ENCODE measurements at regions not wholly inside any gene's neighbourhood (a gene's known extent, or its start where the extent isn't known, plus 50 kb on each side); places are given as distances from the start of the nearest gene placed in this dataset.

DNA sequence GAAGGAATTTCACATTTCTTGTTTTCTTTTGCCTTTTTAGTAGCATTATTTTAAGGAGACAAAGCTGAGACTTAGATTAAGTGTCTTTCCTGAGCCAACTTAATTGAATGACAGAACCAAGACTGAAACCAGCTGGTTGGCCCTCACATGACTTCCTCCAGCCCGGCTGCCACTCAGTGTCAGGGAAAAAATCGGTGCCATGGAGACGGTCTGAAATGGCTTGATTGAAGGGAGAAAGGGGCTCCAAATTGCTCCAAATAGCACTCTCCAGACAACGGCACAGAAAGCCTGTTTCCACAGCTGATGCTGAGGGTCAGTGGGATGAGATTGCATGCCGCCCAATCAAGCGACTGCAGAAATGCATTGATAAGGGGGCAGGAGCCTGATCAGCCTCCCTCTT, 475.2 kb upstream of the IL12A start:
- no peak overlapping the region for H3K4me3 ChIP-seq (ENCODE audit: low read depth in 1 of 2, low read length in 1 of 2)
- TF ChIP-seq, protein P1, sequence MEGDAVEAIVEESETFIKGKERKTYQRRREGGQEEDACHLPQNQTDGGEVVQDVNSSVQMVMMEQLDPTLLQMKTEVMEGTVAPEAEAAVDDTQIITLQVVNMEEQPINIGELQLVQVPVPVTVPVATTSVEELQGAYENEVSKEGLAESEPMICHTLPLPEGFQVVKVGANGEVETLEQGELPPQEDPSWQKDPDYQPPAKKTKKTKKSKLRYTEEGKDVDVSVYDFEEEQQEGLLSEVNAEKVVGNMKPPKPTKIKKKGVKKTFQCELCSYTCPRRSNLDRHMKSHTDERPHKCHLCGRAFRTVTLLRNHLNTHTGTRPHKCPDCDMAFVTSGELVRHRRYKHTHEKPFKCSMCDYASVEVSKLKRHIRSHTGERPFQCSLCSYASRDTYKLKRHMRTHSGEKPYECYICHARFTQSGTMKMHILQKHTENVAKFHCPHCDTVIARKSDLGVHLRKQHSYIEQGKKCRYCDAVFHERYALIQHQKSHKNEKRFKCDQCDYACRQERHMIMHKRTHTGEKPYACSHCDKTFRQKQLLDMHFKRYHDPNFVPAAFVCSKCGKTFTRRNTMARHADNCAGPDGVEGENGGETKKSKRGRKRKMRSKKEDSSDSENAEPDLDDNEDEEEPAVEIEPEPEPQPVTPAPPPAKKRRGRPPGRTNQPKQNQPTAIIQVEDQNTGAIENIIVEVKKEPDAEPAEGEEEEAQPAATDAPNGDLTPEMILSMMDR (IDR thresholded peaks at IDR 0.05): no peak
- no peak overlapping the region for H3K27ac ChIP-seq
- H3K27me3 ChIP-seq: no peaks in the 10 kb centered on the region
- no peaks in the 10 kb centered on the region for H3K9me3 ChIP-seq
- H3K4me1 ChIP-seq (ENCODE audit: control insufficient read depth in 1 of 2, insufficient read depth in 1 of 2, low read depth in 1 of 2, low read length in 1 of 2): no peaks in the 10 kb centered on the region
- H3K36me3 ChIP-seq: no peaks in the 10 kb centered on the region

DNA sequence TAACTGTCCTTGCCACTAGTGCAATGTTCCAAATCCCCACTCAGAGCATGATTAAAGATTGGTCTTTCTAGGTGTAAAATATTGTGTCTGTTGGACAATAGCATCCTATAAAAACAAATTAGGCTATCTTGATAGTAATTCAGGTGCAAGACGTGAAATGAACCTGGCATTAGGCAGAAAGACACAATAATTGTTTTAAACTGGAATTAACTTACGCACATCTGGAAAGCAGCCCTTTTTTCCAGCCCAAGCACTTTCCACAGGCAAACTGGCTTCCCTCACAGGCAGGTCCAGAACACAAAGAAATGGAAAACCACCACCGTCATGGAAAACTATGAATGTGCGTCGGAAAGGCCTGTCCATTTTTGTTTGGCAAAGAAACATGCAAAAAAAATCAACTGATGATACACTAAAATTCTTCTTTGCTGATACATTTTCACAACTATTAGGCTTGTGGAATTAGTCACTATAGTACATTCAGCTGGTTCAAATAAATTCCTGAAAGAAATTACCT, 474.7 kb upstream of the IL12A start:
- no peaks in the 10 kb centered on the region for H3K9me3 ChIP-seq
- no peak overlapping the region for H3K27ac ChIP-seq
- TF ChIP-seq, protein P1 (IDR thresholded peaks at IDR 0.05): no peak
- no peaks in the 10 kb centered on the region for H3K4me1 ChIP-seq (ENCODE audit: control insufficient read depth in 1 of 2, insufficient read depth in 1 of 2, low read depth in 1 of 2, low read length in 1 of 2)
- H3K4me3 ChIP-seq (ENCODE audit: low read depth in 1 of 2, low read length in 1 of 2): no peak overlapping the region
- no peaks in the 10 kb centered on the region for H3K36me3 ChIP-seq
- H3K27me3 ChIP-seq: no peaks in the 10 kb centered on the region

- H3K36me3 ChIP-seq: no peaks in the 10 kb centered on the region
- no peak overlapping the region for H3K4me3 ChIP-seq (ENCODE audit: low read depth in 1 of 2, low read length in 1 of 2)
- H3K27ac ChIP-seq: no peak overlapping the region
- TF ChIP-seq, protein P1 (IDR thresholded peaks at IDR 0.05): no peak
- no peaks in the 10 kb centered on the region for H3K4me1 ChIP-seq (ENCODE audit: control insufficient read depth in 1 of 2, insufficient read depth in 1 of 2, low read depth in 1 of 2, low read length in 1 of 2)
- H3K9me3 ChIP-seq: no peaks in the 10 kb centered on the region
- H3K27me3 ChIP-seq: no peaks in the 10 kb centered on the region
Observed at GRCh38 chr3:159517105-159517504, 471.5 kb upstream of the IL12A start.

GRCh38 chr3:159520638-159521037, 468.0 kb upstream of the IL12A start:
- H3K27me3 ChIP-seq: no peaks in the 10 kb centered on the region
- TF ChIP-seq, protein P1 (IDR thresholded peaks at IDR 0.05): no peak
- H3K4me3 ChIP-seq (ENCODE audit: low read depth in 1 of 2, low read length in 1 of 2): no peak overlapping the region
- no peaks in the 10 kb centered on the region for H3K9me3 ChIP-seq
- no peaks in the 10 kb centered on the region for H3K4me1 ChIP-seq (ENCODE audit: control insufficient read depth in 1 of 2, insufficient read depth in 1 of 2, low read depth in 1 of 2, low read length in 1 of 2)
- H3K27ac ChIP-seq: no peak overlapping the region
- H3K36me3 ChIP-seq: no peaks in the 10 kb centered on the region

GRCh38 chr3:159522276-159522675, 466.4 kb upstream of the IL12A start:
- TF ChIP-seq, protein P1 (IDR thresholded peaks at IDR 0.05): no peak
- H3K27ac ChIP-seq: no peak overlapping the region
- no peak overlapping the region for H3K4me3 ChIP-seq (ENCODE audit: low read depth in 1 of 2, low read length in 1 of 2)
- no peaks in the 10 kb centered on the region for H3K4me1 ChIP-seq (ENCODE audit: control insufficient read depth in 1 of 2, insufficient read depth in 1 of 2, low read depth in 1 of 2, low read length in 1 of 2)
- H3K9me3 ChIP-seq: no peaks in the 10 kb centered on the region
- H3K27me3 ChIP-seq: no peaks in the 10 kb centered on the region
- H3K36me3 ChIP-seq: no peaks in the 10 kb centered on the region

Measured in neutrophil (primary cell).